ENCODE measurements at regions not wholly inside any gene's neighbourhood (a gene's known extent, or its start where the extent isn't known, plus 50 kb on each side); places are given as distances from the start of the nearest gene placed in this dataset.

DNA sequence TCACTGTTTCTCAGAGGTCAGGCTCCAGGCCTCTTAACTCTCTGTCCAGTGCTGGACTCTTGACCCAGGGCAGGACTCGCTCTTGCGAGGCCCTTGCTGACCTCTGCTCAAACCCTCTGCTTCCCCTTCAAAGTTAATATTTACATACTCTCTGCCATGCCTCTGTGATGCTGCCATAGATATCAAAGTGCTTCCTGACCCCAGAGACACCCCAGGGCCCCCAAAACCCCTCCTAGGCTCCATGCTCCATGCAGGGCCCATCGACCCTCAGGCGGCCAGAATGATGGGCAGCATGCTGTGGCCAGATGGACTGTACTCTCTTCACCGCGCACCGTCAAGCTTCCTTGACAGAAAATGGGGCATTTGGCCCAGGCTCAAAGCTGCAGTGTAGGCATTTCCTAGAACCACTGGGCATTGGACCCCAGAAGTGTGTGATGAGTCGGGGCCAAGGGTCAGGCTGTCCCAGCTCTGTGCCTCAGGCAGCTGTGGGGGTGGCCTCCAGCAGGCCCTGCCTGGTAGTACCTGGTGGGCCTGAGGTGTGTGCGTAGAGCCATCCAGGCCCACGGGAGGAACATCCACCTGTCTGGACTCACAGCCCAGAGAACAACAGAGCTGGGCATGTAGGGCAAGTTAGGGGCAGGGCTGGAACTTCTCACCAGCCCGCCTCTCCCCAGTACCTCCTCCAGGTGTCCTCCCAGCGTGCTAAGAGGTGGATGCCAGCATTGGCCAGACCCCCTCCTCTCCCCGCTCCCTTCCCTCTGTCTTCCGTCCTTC lies 142.8 kb downstream of the VEGFA start:
- TF ChIP-seq, protein P1, sequence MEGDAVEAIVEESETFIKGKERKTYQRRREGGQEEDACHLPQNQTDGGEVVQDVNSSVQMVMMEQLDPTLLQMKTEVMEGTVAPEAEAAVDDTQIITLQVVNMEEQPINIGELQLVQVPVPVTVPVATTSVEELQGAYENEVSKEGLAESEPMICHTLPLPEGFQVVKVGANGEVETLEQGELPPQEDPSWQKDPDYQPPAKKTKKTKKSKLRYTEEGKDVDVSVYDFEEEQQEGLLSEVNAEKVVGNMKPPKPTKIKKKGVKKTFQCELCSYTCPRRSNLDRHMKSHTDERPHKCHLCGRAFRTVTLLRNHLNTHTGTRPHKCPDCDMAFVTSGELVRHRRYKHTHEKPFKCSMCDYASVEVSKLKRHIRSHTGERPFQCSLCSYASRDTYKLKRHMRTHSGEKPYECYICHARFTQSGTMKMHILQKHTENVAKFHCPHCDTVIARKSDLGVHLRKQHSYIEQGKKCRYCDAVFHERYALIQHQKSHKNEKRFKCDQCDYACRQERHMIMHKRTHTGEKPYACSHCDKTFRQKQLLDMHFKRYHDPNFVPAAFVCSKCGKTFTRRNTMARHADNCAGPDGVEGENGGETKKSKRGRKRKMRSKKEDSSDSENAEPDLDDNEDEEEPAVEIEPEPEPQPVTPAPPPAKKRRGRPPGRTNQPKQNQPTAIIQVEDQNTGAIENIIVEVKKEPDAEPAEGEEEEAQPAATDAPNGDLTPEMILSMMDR (IDR thresholded peaks at IDR 0.05; ENCODE audit: insufficient read depth, low read length) = no peak
- TF ChIP-seq SPI1 (IDR thresholded peaks at IDR 0.05; ENCODE audit: borderline replicate concordance, low read depth) (no peak), GABPA (IDR thresholded peaks at IDR 0.05; ENCODE audit: low read depth) (no peak), POLR2AphosphoS5 (IDR thresholded peaks at IDR 0.05; ENCODE audit: low read depth) (no peak)
- TF ChIP-seq, protein P2, sequence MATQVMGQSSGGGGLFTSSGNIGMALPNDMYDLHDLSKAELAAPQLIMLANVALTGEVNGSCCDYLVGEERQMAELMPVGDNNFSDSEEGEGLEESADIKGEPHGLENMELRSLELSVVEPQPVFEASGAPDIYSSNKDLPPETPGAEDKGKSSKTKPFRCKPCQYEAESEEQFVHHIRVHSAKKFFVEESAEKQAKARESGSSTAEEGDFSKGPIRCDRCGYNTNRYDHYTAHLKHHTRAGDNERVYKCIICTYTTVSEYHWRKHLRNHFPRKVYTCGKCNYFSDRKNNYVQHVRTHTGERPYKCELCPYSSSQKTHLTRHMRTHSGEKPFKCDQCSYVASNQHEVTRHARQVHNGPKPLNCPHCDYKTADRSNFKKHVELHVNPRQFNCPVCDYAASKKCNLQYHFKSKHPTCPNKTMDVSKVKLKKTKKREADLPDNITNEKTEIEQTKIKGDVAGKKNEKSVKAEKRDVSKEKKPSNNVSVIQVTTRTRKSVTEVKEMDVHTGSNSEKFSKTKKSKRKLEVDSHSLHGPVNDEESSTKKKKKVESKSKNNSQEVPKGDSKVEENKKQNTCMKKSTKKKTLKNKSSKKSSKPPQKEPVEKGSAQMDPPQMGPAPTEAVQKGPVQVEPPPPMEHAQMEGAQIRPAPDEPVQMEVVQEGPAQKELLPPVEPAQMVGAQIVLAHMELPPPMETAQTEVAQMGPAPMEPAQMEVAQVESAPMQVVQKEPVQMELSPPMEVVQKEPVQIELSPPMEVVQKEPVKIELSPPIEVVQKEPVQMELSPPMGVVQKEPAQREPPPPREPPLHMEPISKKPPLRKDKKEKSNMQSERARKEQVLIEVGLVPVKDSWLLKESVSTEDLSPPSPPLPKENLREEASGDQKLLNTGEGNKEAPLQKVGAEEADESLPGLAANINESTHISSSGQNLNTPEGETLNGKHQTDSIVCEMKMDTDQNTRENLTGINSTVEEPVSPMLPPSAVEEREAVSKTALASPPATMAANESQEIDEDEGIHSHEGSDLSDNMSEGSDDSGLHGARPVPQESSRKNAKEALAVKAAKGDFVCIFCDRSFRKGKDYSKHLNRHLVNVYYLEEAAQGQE (IDR thresholded peaks at IDR 0.05; ENCODE audit: insufficient replicate concordance, low read depth) = no peak
- DNase-seq (ENCODE audit: low read depth in 1 of 2, low spot score in 1 of 2) = no peak
- Histone ChIP-seq H3K4me3 (replicated peaks; ENCODE audit: insufficient read depth, low read length) (no peak overlapping the region), H3K27ac (replicated peaks) (no peak overlapping the region), H3K27me3 (ENCODE audit: insufficient read depth, poor library complexity, severe bottlenecking) (no peaks in the 10 kb centered on the region)

DNA sequence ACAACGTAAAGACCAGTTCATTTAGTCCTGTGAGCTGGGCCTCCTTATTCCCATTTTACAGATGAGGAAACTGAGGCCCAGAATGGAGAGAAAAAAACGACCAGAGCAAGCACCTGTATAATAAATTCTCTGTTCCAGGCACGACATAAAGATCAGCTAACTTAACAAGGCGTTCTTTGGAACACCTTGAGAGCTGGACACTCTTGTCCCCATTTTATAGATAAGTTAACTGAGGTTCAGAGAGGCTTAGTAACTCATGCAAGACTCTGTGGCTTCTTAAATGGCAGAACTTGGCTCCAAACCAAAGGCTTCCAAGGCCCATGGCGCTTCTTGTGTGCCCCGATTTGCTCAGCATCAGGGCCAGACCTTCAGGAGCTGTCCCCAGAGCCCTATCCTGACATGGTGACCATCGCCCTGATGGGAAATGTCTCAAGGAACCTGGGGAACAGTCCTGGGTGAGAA lies 142.1 kb downstream of the VEGFA start:
- Histone ChIP-seq H3K4me3 (replicated peaks; ENCODE audit: insufficient read depth, low read length) (no peak overlapping the region), H3K27me3 (ENCODE audit: insufficient read depth, poor library complexity, severe bottlenecking) (no peaks in the 10 kb centered on the region), H3K27ac (replicated peaks) (no peak overlapping the region)
- no peak for TF ChIP-seq SPI1 (IDR thresholded peaks at IDR 0.05; ENCODE audit: borderline replicate concordance, low read depth)
- TF ChIP-seq GABPA (IDR thresholded peaks at IDR 0.05; ENCODE audit: low read depth) = no peak
- TF ChIP-seq, protein P1 (IDR thresholded peaks at IDR 0.05; ENCODE audit: insufficient read depth, low read length) = no peak
- TF ChIP-seq, protein P2 (IDR thresholded peaks at IDR 0.05; ENCODE audit: insufficient replicate concordance, low read depth) = no peak
- no peak for TF ChIP-seq POLR2AphosphoS5 (IDR thresholded peaks at IDR 0.05; ENCODE audit: low read depth)
- no peak for DNase-seq (ENCODE audit: low read depth in 1 of 2, low spot score in 1 of 2)

DNA sequence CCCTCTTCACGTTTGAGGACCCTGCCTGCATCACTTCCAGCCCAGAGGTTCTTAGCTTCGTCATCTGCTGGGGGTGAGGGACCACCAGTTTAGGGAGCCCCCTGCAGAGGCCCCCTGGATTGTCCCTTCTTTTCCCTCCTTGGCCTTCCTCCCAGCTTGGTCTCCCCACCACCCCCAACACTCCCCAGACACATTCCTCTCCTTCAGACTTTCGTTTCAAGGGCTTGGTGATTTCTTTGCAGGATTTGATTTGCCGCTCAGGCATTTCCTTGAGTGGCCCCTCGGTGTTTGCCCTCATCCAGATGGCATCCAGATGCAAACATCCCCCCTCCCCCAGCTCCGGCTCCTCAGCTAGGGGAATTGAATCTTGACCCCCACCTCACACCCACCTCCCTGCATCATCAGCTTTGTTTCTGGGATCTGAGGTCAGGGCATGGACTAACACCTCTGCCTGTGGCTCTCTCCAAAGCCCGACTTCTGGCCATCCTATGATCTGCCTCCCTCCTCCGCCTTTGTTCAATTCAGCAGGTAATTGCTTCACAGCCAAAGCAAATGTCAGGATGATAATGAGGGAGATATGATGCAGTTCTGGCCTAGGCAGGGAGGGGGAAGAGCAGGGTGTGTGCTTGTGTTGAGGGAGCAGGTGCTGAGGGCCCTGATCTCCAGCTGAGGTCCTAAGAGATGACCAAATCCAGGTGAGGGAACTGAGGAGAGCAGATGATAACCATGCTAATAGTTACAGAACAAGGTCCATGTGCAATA lies 141.5 kb downstream of the VEGFA start:
- no peak overlapping the region for H3K4me3 ChIP-seq (replicated peaks; ENCODE audit: insufficient read depth, low read length)
- TF ChIP-seq, protein P1 (IDR thresholded peaks at IDR 0.05; ENCODE audit: insufficient read depth, low read length) = no peak
- TF ChIP-seq GABPA (IDR thresholded peaks at IDR 0.05; ENCODE audit: low read depth) (no peak), SPI1 (IDR thresholded peaks at IDR 0.05; ENCODE audit: borderline replicate concordance, low read depth) (no peak), POLR2AphosphoS5 (IDR thresholded peaks at IDR 0.05; ENCODE audit: low read depth) (no peak)
- TF ChIP-seq, protein P2 (IDR thresholded peaks at IDR 0.05; ENCODE audit: insufficient replicate concordance, low read depth) = no peak
- no peaks in the 10 kb centered on the region for H3K27me3 ChIP-seq (ENCODE audit: insufficient read depth, poor library complexity, severe bottlenecking)
- DNase-seq (ENCODE audit: low read depth in 1 of 2, low spot score in 1 of 2) = no peak
- H3K27ac ChIP-seq (replicated peaks) = no peak overlapping the region
